MCF 10A (cell line): ENCODE measurements at regions not wholly inside any gene's neighbourhood (a gene's known extent, or its start where the extent isn't known, plus 50 kb on each side); places are given as distances from the start of the nearest gene placed in this dataset.

Experiments
- BruUV-seq: library from RNA; stranded (reverse); fragments of 400-500 nt; replicated peaks from 2 replicates; lab custom pipeline; 2021; lab: Mats Ljungman, UMichigan
- CTCF ChIA-PET: fragments of 300-600 bp; sonication (Branson Sonifier 250); formaldehyde crosslinking; extraction: SDS; loops from one replicate; lab custom pipeline; 2021; ENCODE audit warnings: antibody characterized with exemption, inconsistent platforms; lab: Yijun Ruan, JAX
- POLR2A ChIA-PET: fragments of 300-600, 350-650 bp; sonication (Branson Sonifier 250); formaldehyde crosslinking; extraction: SDS; loops from one replicate; lab custom pipeline; 2020; ENCODE audit warnings: antibody characterized with exemption, inconsistent platforms; lab: Yijun Ruan, JAX
- DNase-seq: peaks from one replicate; pipeline ENCODE4 v3.0.0-alpha.2; 2018; ENCODE audit not compliant: unreplicated experiment
- H3K27ac Mint-ChIP-seq: one replicate; pipeline ENCODE4 v1.8.0; 2022; ENCODE audit warnings: mild to moderate bottlenecking, low read depth, mixed read lengths; ENCODE audit not compliant: unreplicated experiment
- H3K27me3 Mint-ChIP-seq: one replicate; pipeline ENCODE4 v1.8.0; 2022; ENCODE audit warnings: mixed read lengths; ENCODE audit not compliant: insufficient read depth, unreplicated experiment
- H3K36me3 Mint-ChIP-seq: one replicate; pipeline ENCODE4 v1.8.0; 2022; ENCODE audit warnings: mild to moderate bottlenecking, moderate library complexity, mixed read lengths; ENCODE audit not compliant: insufficient read depth, unreplicated experiment
- H3K4me1 Mint-ChIP-seq: one replicate; pipeline ENCODE4 v1.8.0; 2022; ENCODE audit warnings: mixed read lengths; ENCODE audit not compliant: insufficient read depth, unreplicated experiment
- H3K4me3 Mint-ChIP-seq: one replicate; pipeline ENCODE4 v1.8.0; 2022; ENCODE audit warnings: mild to moderate bottlenecking, moderate library complexity, mixed read lengths; ENCODE audit not compliant: unreplicated experiment
- H3K9me3 Mint-ChIP-seq: one replicate; pipeline ENCODE4 v1.8.0; 2022; ENCODE audit warnings: mixed read lengths; ENCODE audit not compliant: unreplicated experiment
- intact Hi-C: fragments of 100-400 bp; cut with micrococcal nuclease; formaldehyde crosslinking; loops from 2 replicates; pipeline ENCODE4 v1.14.1; 2022
- TF ChIP-seq, protein P1 (sequence below): fragments of 200-600 bp; IDR thresholded peaks from one replicate; pipeline ENCODE4 v1.8.0; 2022; ENCODE audit warnings: antibody characterized with exemption, mild to moderate bottlenecking; ENCODE audit not compliant: unreplicated experiment

DNA sequence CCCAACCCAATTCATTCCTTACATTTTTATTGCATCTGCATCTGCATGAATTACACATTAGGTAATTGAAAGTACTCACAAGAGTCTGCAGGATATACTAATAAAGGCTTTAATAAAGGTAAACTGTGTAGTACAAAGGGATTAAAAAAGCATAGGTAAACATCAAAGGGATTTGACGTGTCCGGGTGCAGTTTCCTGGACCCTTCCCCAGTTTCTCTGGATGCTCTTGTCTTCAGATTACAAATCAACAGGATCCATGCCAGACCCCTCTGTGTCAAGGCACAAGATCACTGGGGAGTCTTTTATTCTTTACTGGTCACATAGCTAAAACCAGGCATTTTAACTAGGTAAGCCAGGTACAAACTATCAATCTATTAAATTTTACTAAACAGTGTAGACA lies 177.2 kb upstream of the TYRP1 start:
- peaks cover 55% of the 10 kb centered on the region for H3K27me3 Mint-ChIP-seq
- H3K27ac Mint-ChIP-seq: no peak overlapping the region
- TF ChIP-seq, protein P1, sequence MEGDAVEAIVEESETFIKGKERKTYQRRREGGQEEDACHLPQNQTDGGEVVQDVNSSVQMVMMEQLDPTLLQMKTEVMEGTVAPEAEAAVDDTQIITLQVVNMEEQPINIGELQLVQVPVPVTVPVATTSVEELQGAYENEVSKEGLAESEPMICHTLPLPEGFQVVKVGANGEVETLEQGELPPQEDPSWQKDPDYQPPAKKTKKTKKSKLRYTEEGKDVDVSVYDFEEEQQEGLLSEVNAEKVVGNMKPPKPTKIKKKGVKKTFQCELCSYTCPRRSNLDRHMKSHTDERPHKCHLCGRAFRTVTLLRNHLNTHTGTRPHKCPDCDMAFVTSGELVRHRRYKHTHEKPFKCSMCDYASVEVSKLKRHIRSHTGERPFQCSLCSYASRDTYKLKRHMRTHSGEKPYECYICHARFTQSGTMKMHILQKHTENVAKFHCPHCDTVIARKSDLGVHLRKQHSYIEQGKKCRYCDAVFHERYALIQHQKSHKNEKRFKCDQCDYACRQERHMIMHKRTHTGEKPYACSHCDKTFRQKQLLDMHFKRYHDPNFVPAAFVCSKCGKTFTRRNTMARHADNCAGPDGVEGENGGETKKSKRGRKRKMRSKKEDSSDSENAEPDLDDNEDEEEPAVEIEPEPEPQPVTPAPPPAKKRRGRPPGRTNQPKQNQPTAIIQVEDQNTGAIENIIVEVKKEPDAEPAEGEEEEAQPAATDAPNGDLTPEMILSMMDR: no peak
- ChIA-PET CTCF (no interaction called here), POLR2A (no interaction called here)
- intact Hi-C loops: no loop called here
- DNase-seq: no peak
- no peaks in the 10 kb centered on the region for H3K9me3 Mint-ChIP-seq
- H3K4me1 Mint-ChIP-seq: peaks cover 5% of the 10 kb centered on the region
- H3K36me3 Mint-ChIP-seq: no peaks in the 10 kb centered on the region
- no peak overlapping the region for H3K4me3 Mint-ChIP-seq
- BruUV-seq: no TSS peak

DNA sequence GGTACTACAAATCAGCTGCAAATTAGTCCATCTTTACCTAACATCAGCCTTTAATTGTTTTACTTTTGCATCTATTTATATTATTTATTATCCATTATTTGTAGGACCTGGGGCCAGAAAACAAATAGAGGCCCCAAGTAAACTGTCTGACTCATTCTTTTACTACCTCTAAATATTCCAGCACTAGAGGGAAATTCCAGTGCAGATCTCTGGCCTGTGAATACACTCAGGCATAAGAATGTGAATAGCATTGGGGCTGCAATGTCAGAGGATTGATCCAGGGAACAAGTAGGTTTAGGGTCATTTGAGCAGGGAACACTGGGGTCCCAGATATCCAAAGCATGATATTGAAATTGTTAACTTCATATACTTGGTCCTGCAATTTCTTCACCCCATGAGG lies 176.6 kb upstream of the TYRP1 start:
- Mint-ChIP-seq H3K4me1 (peaks cover 5% of the 10 kb centered on the region), H3K27ac (no peak overlapping the region), H3K36me3 (no peaks in the 10 kb centered on the region), H3K9me3 (no peaks in the 10 kb centered on the region), H3K4me3 (no peak overlapping the region), H3K27me3 (peaks cover 61% of the 10 kb centered on the region)
- DNase-seq: no peak
- intact Hi-C loops: no loop called here
- BruUV-seq: no TSS peak
- ChIA-PET POLR2A (no interaction called here), CTCF (interaction anchor here (0.6 kb wide), 1 partner anchor 49 kb away, joined by 3 read pairs; no protein-coding TSS in a partner anchor)
- TF ChIP-seq, protein P1: no peak

GRCh38 chr9:12538842-12539579 lies 154.2 kb upstream of the TYRP1 start:
- intact Hi-C loops: no loop called here
- H3K4me1 Mint-ChIP-seq: no peaks in the 10 kb centered on the region
- H3K36me3 Mint-ChIP-seq: no peaks in the 10 kb centered on the region
- peaks cover 91% of the 10 kb centered on the region for H3K27me3 Mint-ChIP-seq
- H3K9me3 Mint-ChIP-seq: no peaks in the 10 kb centered on the region
- ChIA-PET CTCF (no interaction called here), POLR2A (no interaction called here)
- TF ChIP-seq, protein P1: no peak
- DNase-seq: no peak
- H3K4me3 Mint-ChIP-seq: no peak overlapping the region
- no peak overlapping the region for H3K27ac Mint-ChIP-seq
- BruUV-seq: no TSS peak

DNA sequence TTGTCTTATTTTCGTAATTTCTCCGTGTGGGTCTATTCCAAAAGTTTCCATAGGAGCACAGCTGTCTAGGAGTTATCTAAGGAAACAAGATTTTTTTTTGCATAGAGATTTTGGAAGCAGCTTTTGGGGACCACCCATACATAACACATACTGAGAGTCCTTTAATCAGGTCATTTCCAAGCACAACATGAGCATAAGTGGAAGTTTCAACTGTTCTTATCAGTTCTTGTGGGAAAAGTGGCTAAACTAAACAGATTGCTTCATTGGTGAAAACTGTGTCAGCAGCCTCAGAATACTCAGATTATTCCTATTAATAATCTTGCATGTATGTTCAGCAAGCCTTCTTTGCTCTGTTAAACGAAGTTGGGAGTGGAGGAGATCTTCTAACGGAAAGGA lies 153.6 kb upstream of the TYRP1 start:
- no peaks in the 10 kb centered on the region for H3K36me3 Mint-ChIP-seq
- ChIA-PET POLR2A (no interaction called here), CTCF (no interaction called here)
- TF ChIP-seq, protein P1: no peak
- H3K9me3 Mint-ChIP-seq: no peaks in the 10 kb centered on the region
- peaks cover 95% of the 10 kb centered on the region for H3K27me3 Mint-ChIP-seq
- no TSS peak for BruUV-seq
- intact Hi-C loops: no loop called here
- H3K4me1 Mint-ChIP-seq: no peaks in the 10 kb centered on the region
- H3K4me3 Mint-ChIP-seq: no peak overlapping the region
- no peak for DNase-seq
- H3K27ac Mint-ChIP-seq: no peak overlapping the region
